Osteocyte (in vitro differentiated cells): ENCODE measurements at regions not wholly inside any gene's neighbourhood (a gene's known extent, or its start where the extent isn't known, plus 50 kb on each side); places are given as distances from the start of the nearest gene placed in this dataset.
"Not testable (repeated sequence)": the region's sequence is repeated elsewhere in the genome, so short reads cannot be mapped to it uniquely, and the experiment has no call there.

Experiments used
- DNase-seq: peaks from one replicate; pipeline ENCODE4 v3.0.0; 2021; ENCODE audit warnings: mixed read lengths; ENCODE audit not compliant: unreplicated experiment; ENCODE audit errors: extremely low spot score
- H3K27ac Mint-ChIP-seq: one replicate; pipeline ENCODE4 v1.8.0; 2021; ENCODE audit warnings: mild to moderate bottlenecking, mixed read lengths; ENCODE audit not compliant: unreplicated experiment
- H3K27me3 Mint-ChIP-seq: one replicate; pipeline ENCODE4 v1.8.0; 2021; ENCODE audit warnings: mixed read lengths; ENCODE audit not compliant: unreplicated experiment
- H3K36me3 Mint-ChIP-seq: one replicate; pipeline ENCODE4 v1.8.0; 2021; ENCODE audit warnings: mixed read lengths; ENCODE audit not compliant: unreplicated experiment
- H3K4me1 Mint-ChIP-seq: one replicate; pipeline ENCODE4 v1.8.0; 2021; ENCODE audit warnings: mixed read lengths; ENCODE audit not compliant: unreplicated experiment
- H3K4me3 Mint-ChIP-seq: one replicate; pipeline ENCODE4 v1.8.0; 2021; ENCODE audit warnings: mild to moderate bottlenecking, moderate library complexity, mixed read lengths; ENCODE audit not compliant: unreplicated experiment
- H3K9me3 Mint-ChIP-seq: one replicate; pipeline ENCODE4 v1.8.0; 2021; ENCODE audit warnings: mixed read lengths; ENCODE audit not compliant: unreplicated experiment
- CTCF ChIP-seq: fragments of 200-600 bp; sonication (generic); IDR thresholded peaks from 2 replicates; pipeline ENCODE4 v1.5.0; 2021; ENCODE audit warnings: antibody characterized with exemption, mild to moderate bottlenecking, moderate library complexity

- DNase-seq: no peak
- Mint-ChIP-seq H3K27me3 (peaks cover 30% of the 10 kb centered on the region), H3K9me3 (no peaks in the 10 kb centered on the region), H3K36me3 (no peaks in the 10 kb centered on the region), H3K4me1 (peaks cover 10% of the 10 kb centered on the region), H3K4me3 (no peak overlapping the region), H3K27ac (no peak overlapping the region)
- TF ChIP-seq CTCF: no peak
Observed at GRCh38 chr20:48126227-48126740, 341.0 kb upstream of the SULF2 start.

DNA sequence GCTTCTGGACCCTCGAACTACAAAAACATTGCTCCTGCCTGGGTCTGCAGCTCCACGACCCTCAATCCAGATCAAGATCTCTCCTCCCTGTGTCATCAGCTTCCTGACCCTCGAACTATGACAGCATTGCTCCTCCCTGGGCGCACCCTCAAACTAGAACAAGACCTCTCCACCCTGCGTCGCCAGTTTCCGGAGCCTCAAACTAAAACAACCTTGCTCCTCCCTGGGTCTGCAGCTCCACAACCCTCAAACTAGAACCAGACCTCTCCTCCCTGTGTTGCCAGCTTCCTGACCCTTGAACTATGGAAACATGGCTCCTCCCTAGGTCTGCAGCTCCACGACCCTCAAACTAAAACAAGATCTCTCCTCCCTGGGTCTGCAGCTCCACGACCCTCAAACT, 339.7 kb upstream of the SULF2 start:
- no peak for TF ChIP-seq CTCF
- Mint-ChIP-seq H3K27ac (no peak overlapping the region), H3K9me3 (no peaks in the 10 kb centered on the region), H3K4me3 (no peak overlapping the region), H3K4me1 (peaks cover 9% of the 10 kb centered on the region), H3K27me3 (peaks cover 31% of the 10 kb centered on the region), H3K36me3 (no peaks in the 10 kb centered on the region)
- no peak for DNase-seq

DNA sequence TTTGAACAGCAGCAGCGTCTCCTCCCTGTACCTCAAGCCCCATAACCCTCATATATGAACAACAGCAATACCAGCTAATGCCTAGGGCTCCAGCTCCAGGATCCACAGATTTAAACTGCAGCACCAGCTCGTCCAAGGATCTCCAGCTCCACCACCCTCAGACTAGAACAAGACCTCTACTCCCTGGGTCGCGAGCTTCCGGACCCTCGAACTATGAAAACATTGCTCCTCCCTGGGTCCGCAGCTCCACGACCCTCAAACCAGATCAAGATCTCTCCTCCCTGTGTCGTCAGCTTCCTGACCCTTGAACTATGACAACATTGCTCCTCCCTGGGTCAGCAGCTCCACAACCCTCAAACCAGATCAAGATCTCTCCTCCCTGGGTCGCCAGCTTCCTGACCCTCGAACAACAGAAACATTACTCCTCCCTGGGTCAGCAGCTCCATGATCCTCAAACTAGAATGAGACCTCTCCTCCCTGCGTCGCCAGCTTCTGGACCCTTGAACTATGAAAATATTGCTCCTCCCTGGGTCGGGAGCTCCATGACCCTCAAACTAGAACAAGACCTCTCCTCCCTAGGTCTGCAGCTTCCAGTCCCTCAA, 339.0 kb upstream of the SULF2 start:
- Mint-ChIP-seq H3K4me3 (no peak overlapping the region), H3K36me3 (no peaks in the 10 kb centered on the region), H3K27ac (no peak overlapping the region), H3K4me1 (peaks cover 2% of the 10 kb centered on the region), H3K27me3 (peaks cover 29% of the 10 kb centered on the region), H3K9me3 (no peaks in the 10 kb centered on the region)
- no peak for TF ChIP-seq CTCF
- DNase-seq: no peak

DNA sequence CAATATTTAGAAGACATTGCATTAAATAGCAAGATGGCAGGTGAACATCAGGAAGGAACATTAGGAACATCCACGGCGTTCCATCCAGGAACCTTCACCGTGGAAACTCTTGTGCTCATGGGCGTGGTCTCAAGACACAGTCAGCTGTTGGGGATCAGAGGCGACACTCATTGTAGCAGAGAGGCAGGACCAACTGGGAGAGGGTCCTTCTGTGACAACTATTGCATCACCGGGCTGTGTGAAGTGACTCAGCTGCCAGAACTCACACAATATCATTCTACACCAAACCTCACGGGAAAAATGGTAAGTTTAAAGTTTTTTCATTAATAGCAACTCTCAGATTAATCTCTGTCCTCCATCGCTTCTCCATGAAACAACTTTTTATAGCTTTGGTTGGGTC, 334.8 kb upstream of the SULF2 start:
- H3K27ac Mint-ChIP-seq: no peak overlapping the region
- no peak for TF ChIP-seq CTCF

GRCh38 chr20:48119389-48119788, 334.1 kb upstream of the SULF2 start:
- H3K27me3 Mint-ChIP-seq: peaks cover 32% of the 10 kb centered on the region
- not testable (repeated sequence) for DNase-seq, H3K9me3 Mint-ChIP-seq, H3K4me1 Mint-ChIP-seq, H3K27ac Mint-ChIP-seq, H3K4me3 Mint-ChIP-seq, H3K36me3 Mint-ChIP-seq

More for the DNA sequence above, 334.8 kb upstream of the SULF2 start:
- Mint-ChIP-seq H3K36me3 (no peaks in the 10 kb centered on the region), H3K4me1 (no peaks in the 10 kb centered on the region), H3K27me3 (peaks cover 27% of the 10 kb centered on the region), H3K9me3 (no peaks in the 10 kb centered on the region), H3K4me3 (no peak overlapping the region)
- DNase-seq: no peak

DNA sequence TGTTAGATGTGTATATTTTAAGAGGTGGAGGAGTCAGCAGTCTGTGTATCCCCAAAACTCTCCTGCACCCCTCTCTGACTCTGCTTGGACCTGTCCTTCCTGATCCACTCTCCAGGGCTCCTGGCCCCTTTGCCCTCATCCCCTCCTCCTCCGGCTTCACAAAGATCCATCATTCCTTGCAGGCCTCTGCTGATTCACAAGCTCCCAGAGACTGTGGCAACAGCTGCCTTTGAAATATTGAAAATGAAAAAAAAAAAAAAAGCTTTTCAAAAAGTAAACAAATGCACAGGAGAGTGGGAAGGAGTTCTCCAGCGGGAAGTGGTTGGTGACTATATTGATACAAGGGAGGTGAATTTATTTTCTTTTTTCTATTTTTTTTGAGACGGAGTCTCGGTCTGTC, 330.2 kb upstream of the SULF2 start:
- Mint-ChIP-seq H3K27ac (no peak overlapping the region), H3K27me3 (peaks cover 36% of the 10 kb centered on the region), H3K9me3 (no peaks in the 10 kb centered on the region), H3K4me1 (no peaks in the 10 kb centered on the region), H3K4me3 (no peak overlapping the region), H3K36me3 (no peaks in the 10 kb centered on the region)
- no peak for DNase-seq
- TF ChIP-seq CTCF: no peak
